ENCODE measurements at regions not wholly inside any gene's neighbourhood (a gene's known extent, or its start where the extent isn't known, plus 50 kb on each side); places are given as distances from the start of the nearest gene placed in this dataset.

DNA sequence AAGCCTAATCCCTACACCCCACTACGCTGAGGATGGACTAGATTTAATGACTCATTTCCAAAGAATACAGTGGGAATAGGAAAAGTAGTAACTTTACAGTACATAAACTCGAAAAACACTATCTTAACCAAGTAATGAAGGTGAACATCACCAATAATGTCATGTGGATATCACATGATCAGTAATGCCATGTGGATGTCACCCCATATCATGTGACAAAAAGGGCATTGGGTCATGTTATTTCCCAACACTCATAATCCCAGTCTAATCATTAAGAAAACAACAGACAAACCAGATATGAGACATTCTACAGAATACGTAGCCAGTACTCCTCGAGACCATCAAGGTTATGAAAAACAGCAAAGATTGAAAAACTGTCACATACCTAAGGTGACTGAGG is 667.3 kb upstream of the CRIM1 start:
- TF ChIP-seq, protein P1, sequence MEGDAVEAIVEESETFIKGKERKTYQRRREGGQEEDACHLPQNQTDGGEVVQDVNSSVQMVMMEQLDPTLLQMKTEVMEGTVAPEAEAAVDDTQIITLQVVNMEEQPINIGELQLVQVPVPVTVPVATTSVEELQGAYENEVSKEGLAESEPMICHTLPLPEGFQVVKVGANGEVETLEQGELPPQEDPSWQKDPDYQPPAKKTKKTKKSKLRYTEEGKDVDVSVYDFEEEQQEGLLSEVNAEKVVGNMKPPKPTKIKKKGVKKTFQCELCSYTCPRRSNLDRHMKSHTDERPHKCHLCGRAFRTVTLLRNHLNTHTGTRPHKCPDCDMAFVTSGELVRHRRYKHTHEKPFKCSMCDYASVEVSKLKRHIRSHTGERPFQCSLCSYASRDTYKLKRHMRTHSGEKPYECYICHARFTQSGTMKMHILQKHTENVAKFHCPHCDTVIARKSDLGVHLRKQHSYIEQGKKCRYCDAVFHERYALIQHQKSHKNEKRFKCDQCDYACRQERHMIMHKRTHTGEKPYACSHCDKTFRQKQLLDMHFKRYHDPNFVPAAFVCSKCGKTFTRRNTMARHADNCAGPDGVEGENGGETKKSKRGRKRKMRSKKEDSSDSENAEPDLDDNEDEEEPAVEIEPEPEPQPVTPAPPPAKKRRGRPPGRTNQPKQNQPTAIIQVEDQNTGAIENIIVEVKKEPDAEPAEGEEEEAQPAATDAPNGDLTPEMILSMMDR (IDR thresholded peaks at IDR 0.05 in 2 of 3, conservative IDR thresholded peaks at IDR 0.05 in 1 of 3; ENCODE audit: control insufficient read depth in 2 of 3, extremely low read depth in 1 of 3, insufficient read depth in 1 of 3, low read depth in 3 of 3, low read length in 3 of 3), result no peak
- TF ChIP-seq POLR2AphosphoS5 (IDR thresholded peaks at IDR 0.05; ENCODE audit: low read length) (no peak), HCFC1 (IDR thresholded peaks at IDR 0.05; ENCODE audit: low read length) (no peak)
- TF ChIP-seq, protein P2, sequence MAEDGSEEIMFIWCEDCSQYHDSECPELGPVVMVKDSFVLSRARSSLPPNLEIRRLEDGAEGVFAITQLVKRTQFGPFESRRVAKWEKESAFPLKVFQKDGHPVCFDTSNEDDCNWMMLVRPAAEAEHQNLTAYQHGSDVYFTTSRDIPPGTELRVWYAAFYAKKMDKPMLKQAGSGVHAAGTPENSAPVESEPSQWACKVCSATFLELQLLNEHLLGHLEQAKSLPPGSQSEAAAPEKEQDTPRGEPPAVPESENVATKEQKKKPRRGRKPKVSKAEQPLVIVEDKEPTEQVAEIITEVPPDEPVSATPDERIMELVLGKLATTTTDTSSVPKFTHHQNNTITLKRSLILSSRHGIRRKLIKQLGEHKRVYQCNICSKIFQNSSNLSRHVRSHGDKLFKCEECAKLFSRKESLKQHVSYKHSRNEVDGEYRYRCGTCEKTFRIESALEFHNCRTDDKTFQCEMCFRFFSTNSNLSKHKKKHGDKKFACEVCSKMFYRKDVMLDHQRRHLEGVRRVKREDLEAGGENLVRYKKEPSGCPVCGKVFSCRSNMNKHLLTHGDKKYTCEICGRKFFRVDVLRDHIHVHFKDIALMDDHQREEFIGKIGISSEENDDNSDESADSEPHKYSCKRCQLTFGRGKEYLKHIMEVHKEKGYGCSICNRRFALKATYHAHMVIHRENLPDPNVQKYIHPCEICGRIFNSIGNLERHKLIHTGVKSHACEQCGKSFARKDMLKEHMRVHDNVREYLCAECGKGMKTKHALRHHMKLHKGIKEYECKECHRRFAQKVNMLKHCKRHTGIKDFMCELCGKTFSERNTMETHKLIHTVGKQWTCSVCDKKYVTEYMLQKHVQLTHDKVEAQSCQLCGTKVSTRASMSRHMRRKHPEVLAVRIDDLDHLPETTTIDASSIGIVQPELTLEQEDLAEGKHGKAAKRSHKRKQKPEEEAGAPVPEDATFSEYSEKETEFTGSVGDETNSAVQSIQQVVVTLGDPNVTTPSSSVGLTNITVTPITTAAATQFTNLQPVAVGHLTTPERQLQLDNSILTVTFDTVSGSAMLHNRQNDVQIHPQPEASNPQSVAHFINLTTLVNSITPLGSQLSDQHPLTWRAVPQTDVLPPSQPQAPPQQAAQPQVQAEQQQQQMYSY (CRISPR knock-in tag; IDR thresholded peaks at IDR 0.05), result no peak

Measured in GM12878 (cell line).